ENCODE measurements at regions not wholly inside any gene's neighbourhood (a gene's known extent, or its start where the extent isn't known, plus 50 kb on each side); places are given as distances from the start of the nearest gene placed in this dataset.

GRCh38 chr20:10911298-10911697 is 237.5 kb upstream of the JAG1 start:
- no peak for TF ChIP-seq CTCF (IDR thresholded peaks at IDR 0.05; ENCODE audit: borderline replicate concordance, control extremely low read depth, extremely low read depth, insufficient read depth, missing control alignments)
- in situ Hi-C loops (cut with MboI; ENCODE audit: low sequenced_read_pairs, unreplicated experiment) = no loop called here
- no peak for DNase-seq (ENCODE audit: low spot score)

- in situ Hi-C loops (cut with MboI; ENCODE audit: low sequenced_read_pairs, unreplicated experiment) = no loop called here
- DNase-seq (ENCODE audit: low spot score) = no peak
- no peak for TF ChIP-seq CTCF (IDR thresholded peaks at IDR 0.05; ENCODE audit: borderline replicate concordance, control extremely low read depth, extremely low read depth, insufficient read depth, missing control alignments)
Observed at GRCh38 chr20:10915815-10916214, 242.0 kb upstream of the JAG1 start.

- no peak for TF ChIP-seq CTCF (IDR thresholded peaks at IDR 0.05; ENCODE audit: borderline replicate concordance, control extremely low read depth, extremely low read depth, insufficient read depth, missing control alignments)
- in situ Hi-C loops (cut with MboI; ENCODE audit: low sequenced_read_pairs, unreplicated experiment) = no loop called here
- DNase-seq (ENCODE audit: low spot score) = no peak
Observed at GRCh38 chr20:10916312-10916711, 242.5 kb upstream of the JAG1 start.

- in situ Hi-C loops (cut with MboI; ENCODE audit: low sequenced_read_pairs, unreplicated experiment) = no loop called here
- TF ChIP-seq CTCF (IDR thresholded peaks at IDR 0.05; ENCODE audit: borderline replicate concordance, control extremely low read depth, extremely low read depth, insufficient read depth, missing control alignments) = no peak
- no peak for DNase-seq (ENCODE audit: low spot score)
Observed at GRCh38 chr20:10917826-10918225, 244.0 kb upstream of the JAG1 start.

- TF ChIP-seq CTCF (IDR thresholded peaks at IDR 0.05; ENCODE audit: borderline replicate concordance, control extremely low read depth, extremely low read depth, insufficient read depth, missing control alignments) = no peak
- no peak for DNase-seq (ENCODE audit: low spot score)
- in situ Hi-C loops (cut with MboI; ENCODE audit: low sequenced_read_pairs, unreplicated experiment) = no loop called here
Observed at GRCh38 chr20:10919396-10920140, 245.8 kb upstream of the JAG1 start.

- TF ChIP-seq CTCF (IDR thresholded peaks at IDR 0.05; ENCODE audit: borderline replicate concordance, control extremely low read depth, extremely low read depth, insufficient read depth, missing control alignments) = no peak
- in situ Hi-C loops (cut with MboI; ENCODE audit: low sequenced_read_pairs, unreplicated experiment) = no loop called here
- no peak for DNase-seq (ENCODE audit: low spot score)
Observed at GRCh38 chr20:10920396-10920795, 246.6 kb upstream of the JAG1 start.

Data from GM13976 (cell line).